H9 (cell line): ENCODE measurements at regions not wholly inside any gene's neighbourhood (a gene's known extent, or its start where the extent isn't known, plus 50 kb on each side); places are given as distances from the start of the nearest gene placed in this dataset.

Source experiments
- DNase-seq: peaks from one replicate; pipeline ENCODE4 v3.0.0-alpha.2; 2017
- H2AFZ ChIP-seq: one replicate; pipeline ENCODE4 v1.6.1; 2013; ENCODE audit warnings: mild to moderate bottlenecking, low read length, control low read depth, moderate library complexity
- H2AK5ac ChIP-seq: 2 replicates; pipeline ENCODE4 v1.6.1; 2013; ENCODE audit warnings: low read length, control low read depth, mixed read lengths; ENCODE audit not compliant: insufficient read length
- H2BK120ac ChIP-seq: one replicate; pipeline ENCODE4 v1.6.1; 2013; ENCODE audit warnings: low read depth, mild to moderate bottlenecking, low read length, control low read depth, inconsistent platforms; ENCODE audit not compliant: poor library complexity, severe bottlenecking
- H2BK12ac ChIP-seq: 2 replicates; pipeline ENCODE4 v1.6.1; 2013; ENCODE audit warnings: low read length, control low read depth, mixed read lengths, low read depth; ENCODE audit not compliant: insufficient read length
- H2BK15ac ChIP-seq: 2 replicates; pipeline ENCODE4 v1.6.1; 2013; ENCODE audit warnings: low read depth, low read length, control low read depth
- H2BK20ac ChIP-seq: one replicate; pipeline ENCODE4 v1.6.1; 2013; ENCODE audit warnings: low read depth, mild to moderate bottlenecking, low read length, control low read depth, inconsistent platforms; ENCODE audit not compliant: poor library complexity, severe bottlenecking
- H2BK5ac ChIP-seq: 2 replicates; pipeline ENCODE4 v1.6.1; 2013; ENCODE audit warnings: low read length, control low read depth, mixed read lengths; ENCODE audit not compliant: insufficient read length
- H3K14ac ChIP-seq: 2 replicates; pipeline ENCODE4 v1.6.1; 2013; ENCODE audit warnings: low read length, control low read depth; ENCODE audit not compliant: insufficient read depth
- H3K18ac ChIP-seq: 2 replicates; pipeline ENCODE4 v1.6.1; 2013; ENCODE audit warnings: low read depth, mild to moderate bottlenecking, mixed read lengths, low read length, control low read depth; ENCODE audit not compliant: insufficient read length
- H3K23ac ChIP-seq: 2 replicates; pipeline ENCODE4 v1.6.1; 2013; ENCODE audit warnings: low read length, control low read depth, mixed read lengths, low read depth; ENCODE audit not compliant: insufficient read length
- H3K23me2 ChIP-seq: 2 replicates; pipeline ENCODE4 v1.6.1; 2013; ENCODE audit warnings: low read depth, mild to moderate bottlenecking, mixed read lengths, low read length, control low read depth; ENCODE audit not compliant: insufficient read length, poor library complexity, severe bottlenecking
- H3K27ac ChIP-seq: 2 replicates; pipeline ENCODE4 v1.5.1; 2013; ENCODE audit warnings: low read length, control low read depth, mixed read lengths, low read depth; ENCODE audit not compliant: insufficient read length
- H3K27me3 ChIP-seq: 2 replicates; pipeline ENCODE4 v1.6.1; 2013; ENCODE audit warnings: low read length, control low read depth, inconsistent platforms; ENCODE audit not compliant: insufficient read depth
- H3K4ac ChIP-seq: 2 replicates; pipeline ENCODE4 v1.6.1; 2013; ENCODE audit warnings: low read depth, mild to moderate bottlenecking, control low read depth, inconsistent platforms, low read length, moderate library complexity
- H3K4me1 ChIP-seq: 2 replicates; pipeline ENCODE4 v1.6.1; 2013; ENCODE audit warnings: low read length, control low read depth, inconsistent platforms; ENCODE audit not compliant: insufficient read depth
- H3K4me2 ChIP-seq: 2 replicates; pipeline ENCODE4 v1.6.1; 2013; ENCODE audit warnings: low read length, control low read depth, mixed read lengths; ENCODE audit not compliant: insufficient read length, insufficient read depth
- H3K56ac ChIP-seq: 2 replicates; pipeline ENCODE4 v1.6.1; 2013; ENCODE audit warnings: low read depth, mild to moderate bottlenecking, mixed read lengths, low read length, control low read depth; ENCODE audit not compliant: insufficient read length
- H3K79me1 ChIP-seq: 2 replicates; pipeline ENCODE4 v1.6.1; 2013; ENCODE audit warnings: low read depth, mild to moderate bottlenecking, moderate library complexity, low read length, control low read depth, inconsistent platforms; ENCODE audit not compliant: insufficient read depth, poor library complexity, severe bottlenecking
- H3K79me2 ChIP-seq: 2 replicates; pipeline ENCODE4 v1.6.1; 2013; ENCODE audit warnings: low read length, control low read depth, inconsistent platforms; ENCODE audit not compliant: insufficient read depth
- H3K9ac ChIP-seq: 2 replicates; pipeline ENCODE4 v1.6.1; 2013; ENCODE audit warnings: low read length, control low read depth, mixed read lengths; ENCODE audit not compliant: insufficient read length; ENCODE audit errors: extremely low read depth
- H3K9me3 ChIP-seq: one replicate; pipeline ENCODE4 v1.6.1; 2013; ENCODE audit warnings: low read depth, low read length, inconsistent platforms; ENCODE audit not compliant: control insufficient read depth
- H3T11ph ChIP-seq: one replicate; pipeline ENCODE4 v1.6.1; 2013; ENCODE audit warnings: mild to moderate bottlenecking, low read length, control low read depth, inconsistent platforms
- H4K20me1 ChIP-seq: one replicate; pipeline ENCODE4 v1.6.1; 2013; ENCODE audit not compliant: control insufficient read depth, insufficient read length, insufficient read depth
- H4K5ac ChIP-seq: 2 replicates; pipeline ENCODE4 v1.6.1; 2013; ENCODE audit warnings: low read depth, mild to moderate bottlenecking, mixed read lengths, low read length, control low read depth; ENCODE audit not compliant: insufficient read length
- H4K8ac ChIP-seq: replicated peaks from 2 replicates; pipeline ENCODE4 v1.6.1; 2013; ENCODE audit warnings: low read length, control low read depth, mixed read lengths, low read depth; ENCODE audit not compliant: insufficient read length
- H4K91ac ChIP-seq: 2 replicates; pipeline ENCODE4 v1.6.1; 2013; ENCODE audit warnings: low read depth, mild to moderate bottlenecking, moderate library complexity, mixed read lengths, low read length, control low read depth; ENCODE audit not compliant: insufficient read length
- H3K27ac Mint-ChIP-seq, 3 experiments: 2 replicates in 2 of 3; 3 replicates in 1 of 3; pipeline ENCODE4 v1.8.0; 2020 to 2021; ENCODE audit warnings: mixed read lengths in 3 of 3, mild to moderate bottlenecking in 1 of 3, moderate library complexity in 1 of 3
- H3K27me3 Mint-ChIP-seq: 2 replicates; pipeline ENCODE4 v1.8.0; 2021; ENCODE audit warnings: low read depth, mild to moderate bottlenecking, moderate library complexity, mixed read lengths
- H3K36me3 Mint-ChIP-seq, 3 experiments: 2 replicates in 2 of 3; 3 replicates in 1 of 3; pipeline ENCODE4 v1.8.0; 2020 to 2021; ENCODE audit warnings: low read depth in 3 of 3, mixed read lengths in 3 of 3; ENCODE audit not compliant: insufficient read depth in 1 of 3
- H3K4me1 Mint-ChIP-seq, 2 experiments: 2 replicates each; pipeline ENCODE4 v1.8.0; 2020; ENCODE audit warnings: mixed read lengths in 2 of 2
- H3K4me3 Mint-ChIP-seq, 2 experiments: 2 replicates in 1 of 2; 3 replicates in 1 of 2; pipeline ENCODE4 v1.8.0; 2020 to 2021; ENCODE audit warnings: mild to moderate bottlenecking in 2 of 2, mixed read lengths in 2 of 2, moderate library complexity in 1 of 2
- H3K9me3 Mint-ChIP-seq, 2 experiments: 2 replicates in 1 of 2; 3 replicates in 1 of 2; pipeline ENCODE4 v1.8.0; 2020; ENCODE audit warnings: mild to moderate bottlenecking in 2 of 2, mixed read lengths in 2 of 2, moderate library complexity in 1 of 2
- CTCF ChIP-seq: fragments of 200-600 bp; sonication (generic); conservative IDR thresholded peaks from 3 replicates; pipeline ENCODE4 v1.8.0; 2021; ENCODE audit warnings: antibody characterized with exemption, mild to moderate bottlenecking

DNA sequence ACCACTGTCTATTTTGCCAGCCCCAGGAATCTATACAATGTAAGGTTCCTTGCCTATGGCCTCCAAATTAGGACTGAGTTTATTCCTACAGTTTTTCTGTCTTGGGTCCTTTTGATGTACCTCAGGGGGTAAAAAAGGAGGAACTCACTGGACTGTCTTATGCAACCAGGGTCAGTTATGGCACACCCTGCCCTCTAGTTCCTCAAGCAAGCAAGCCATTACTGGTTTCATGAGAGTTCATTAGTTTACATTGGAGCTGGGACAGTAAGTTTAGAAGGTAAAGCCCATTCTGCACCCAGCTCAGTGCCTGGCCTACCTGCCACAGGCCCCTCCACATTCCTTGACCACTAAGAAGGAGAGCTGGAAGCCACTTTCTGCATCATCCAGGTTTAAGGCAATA, 68.7 kb upstream of the WIPF1 start:
- peaks cover 3 to 6% (median 5%) of the 10 kb centered on the region in 3 experiments for H3K36me3 Mint-ChIP-seq
- Histone ChIP-seq H3K9ac (no peak overlapping the region), H3K27me3 (no peaks in the 10 kb centered on the region), H3K23me2 (no peaks in the 10 kb centered on the region), H3K23ac (no peak overlapping the region), H3K79me2 (no peaks in the 10 kb centered on the region), H3K18ac (no peak overlapping the region), H4K91ac (no peak overlapping the region), H3K56ac (no peak overlapping the region), H2BK120ac (no peak overlapping the region), H2AFZ (no peak overlapping the region), H2BK20ac (no peak overlapping the region), H3K4me2 (no peak overlapping the region), H3K79me1 (no peaks in the 10 kb centered on the region), H3T11ph (no peak overlapping the region), H3K14ac (no peak overlapping the region), H2AK5ac (no peak overlapping the region), H3K9me3 (no peaks in the 10 kb centered on the region), H2BK12ac (no peak overlapping the region), H3K4me1 (peaks cover 4% of the 10 kb centered on the region; the same call in 1 of the 2 replicates), H3K4ac (no peak overlapping the region), H3K27ac (no peak overlapping the region), H2BK5ac (no peak overlapping the region), H4K20me1 (no peaks in the 10 kb centered on the region), H2BK15ac (no peak overlapping the region), H4K5ac (no peak overlapping the region), H4K8ac (no peak overlapping the region)
- peaks cover 3% of the 10 kb centered on the region for H3K27me3 Mint-ChIP-seq
- DNase-seq = no peak
- no peak overlapping the region for H3K4me3 Mint-ChIP-seq
- H3K9me3 Mint-ChIP-seq = peaks cover 6 to 9% of the 10 kb centered on the region in 2 experiments
- TF ChIP-seq CTCF = no peak
- no peak overlapping the region for H3K27ac Mint-ChIP-seq
- H3K4me1 Mint-ChIP-seq = peaks cover 13 to 28% of the 10 kb centered on the region in 2 experiments
